Choroid plexus epithelial cell (primary cell): ENCODE measurements at regions not wholly inside any gene's neighbourhood (a gene's known extent, or its start where the extent isn't known, plus 50 kb on each side); places are given as distances from the start of the nearest gene placed in this dataset.
"Not testable (repeated sequence)": the region's sequence is repeated elsewhere in the genome, so short reads cannot be mapped to it uniquely, and the experiment has no call there.

Source experiments
- DNase-seq: peaks from one replicate; pipeline ENCODE4 v3.0.0-alpha.2; 2010; ENCODE audit warnings: low read depth
- H3K4me3 ChIP-seq: 2 replicates; pipeline ENCODE4 v1.5.1; 2011; ENCODE audit warnings: low read depth, mild to moderate bottlenecking, control low read depth, low read length, moderate library complexity
- CTCF ChIP-seq: conservative IDR thresholded peaks from 2 replicates; pipeline ENCODE4 v1.5.1; 2011; ENCODE audit warnings: low read depth, mild to moderate bottlenecking, control low read depth, inconsistent platforms, low read length, moderate library complexity

GRCh38 chr16:88202207-88202745, 180.5 kb upstream of the ZNF469 start:
- H3K4me3 ChIP-seq = no peak overlapping the region
- no peak for DNase-seq
- TF ChIP-seq CTCF = no peak

GRCh38 chr16:88202856-88203681, 179.7 kb upstream of the ZNF469 start:
- H3K4me3 ChIP-seq, DNase-seq: not testable (repeated sequence)

GRCh38 chr16:88204131-88205110, 178.3 kb upstream of the ZNF469 start:
- not testable (repeated sequence) for H3K4me3 ChIP-seq, DNase-seq

GRCh38 chr16:88205482-88205881, 177.3 kb upstream of the ZNF469 start:
- H3K4me3 ChIP-seq, DNase-seq: not testable (repeated sequence)

- H3K4me3 ChIP-seq, DNase-seq: not testable (repeated sequence)
These were observed 176.8 kb upstream of the ZNF469 start for GRCh38 chr16:88206006-88206405.

GRCh38 chr16:88206516-88206915, 176.2 kb upstream of the ZNF469 start:
- not testable (repeated sequence) for DNase-seq, H3K4me3 ChIP-seq

- TF ChIP-seq CTCF = no peak
- no peak overlapping the region for H3K4me3 ChIP-seq
- DNase-seq = no peak
These were observed 174.6 kb upstream of the ZNF469 start for GRCh38 chr16:88208112-88208511.

- not testable (repeated sequence) for H3K4me3 ChIP-seq
- DNase-seq = peak; percentile 44
These were observed 174.0 kb upstream of the ZNF469 start for GRCh38 chr16:88208776-88209175.

- DNase-seq, H3K4me3 ChIP-seq: not testable (repeated sequence)
These were observed 173.2 kb upstream of the ZNF469 start for GRCh38 chr16:88209579-88209978.

- DNase-seq, H3K4me3 ChIP-seq: not testable (repeated sequence)
These were observed 168.8 kb upstream of the ZNF469 start for GRCh38 chr16:88213937-88214336.

- not testable (repeated sequence) for DNase-seq
These were observed 161.6 kb upstream of the ZNF469 start for GRCh38 chr16:88221001-88221761.

GRCh38 chr16:88223696-88224095, 159.1 kb upstream of the ZNF469 start:
- H3K4me3 ChIP-seq, DNase-seq: not testable (repeated sequence)

More at GRCh38 chr16:88221001-88221761, 161.6 kb upstream of the ZNF469 start:
- H3K4me3 ChIP-seq = not testable (repeated sequence)

GRCh38 chr16:88224131-88224898, 158.4 kb upstream of the ZNF469 start:
- DNase-seq = not testable (repeated sequence)

GRCh38 chr16:88225640-88226230, 157.0 kb upstream of the ZNF469 start:
- not testable (repeated sequence) for DNase-seq, H3K4me3 ChIP-seq

More at GRCh38 chr16:88224131-88224898, 158.4 kb upstream of the ZNF469 start:
- not testable (repeated sequence) for H3K4me3 ChIP-seq

GRCh38 chr16:88226302-88226701, 156.5 kb upstream of the ZNF469 start:
- DNase-seq, H3K4me3 ChIP-seq: not testable (repeated sequence)
